Mesenchymal stem cell (in vitro differentiated cells and primary cell): ENCODE measurements at regions not wholly inside any gene's neighbourhood (a gene's known extent, or its start where the extent isn't known, plus 50 kb on each side); places are given as distances from the start of the nearest gene placed in this dataset.

Source experiments
- DNase-seq: peaks from one replicate; pipeline ENCODE4 v3.0.0-alpha.2; 2013
- H2AFZ ChIP-seq: one replicate; pipeline ENCODE4 v1.6.1; 2013; ENCODE audit warnings: low read depth, mild to moderate bottlenecking, control low read depth, inconsistent platforms, low read length, moderate library complexity
- H2AK5ac ChIP-seq: 2 replicates; pipeline ENCODE4 v1.6.1; 2013; ENCODE audit warnings: low read length, moderate library complexity, mild to moderate bottlenecking, inconsistent platforms; ENCODE audit not compliant: severe bottlenecking
- H2BK120ac ChIP-seq: one replicate; pipeline ENCODE4 v1.6.1; 2013; ENCODE audit warnings: low read depth, mild to moderate bottlenecking, inconsistent platforms, low read length, moderate library complexity
- H2BK12ac ChIP-seq, 2 experiments: one replicate each; pipeline ENCODE4 v1.6.1; 2013; ENCODE audit warnings: inconsistent platforms in 2 of 2, low read length in 2 of 2, mild to moderate bottlenecking in 2 of 2, moderate library complexity in 2 of 2, control low read depth in 1 of 2
- H2BK15ac ChIP-seq: one replicate; pipeline ENCODE4 v1.6.1; 2013; ENCODE audit warnings: mild to moderate bottlenecking, low read depth, inconsistent platforms; ENCODE audit not compliant: poor library complexity, severe bottlenecking
- H2BK5ac ChIP-seq: 2 replicates; pipeline ENCODE4 v1.6.1; 2013; ENCODE audit warnings: low read depth, mild to moderate bottlenecking, low read length, control low read depth, inconsistent platforms; ENCODE audit not compliant: poor library complexity, severe bottlenecking
- H3K14ac ChIP-seq, 2 experiments: one replicate each; pipeline ENCODE4 v1.6.1; 2013; ENCODE audit warnings: inconsistent platforms in 2 of 2, low read length in 2 of 2, control low read depth in 1 of 2, mild to moderate bottlenecking in 1 of 2, moderate library complexity in 1 of 2
- H3K18ac ChIP-seq, 2 experiments: one replicate each; pipeline ENCODE4 v1.6.1; 2013; ENCODE audit warnings: inconsistent platforms in 2 of 2, low read length in 2 of 2, control low read depth in 1 of 2, low read depth in 1 of 2, mild to moderate bottlenecking in 1 of 2
- H3K23ac ChIP-seq, 2 experiments: one replicate each; pipeline ENCODE4 v1.6.1; 2013; ENCODE audit warnings: inconsistent platforms in 2 of 2, low read length in 2 of 2, mild to moderate bottlenecking in 2 of 2, moderate library complexity in 2 of 2, control low read depth in 1 of 2
- H3K27ac ChIP-seq: 2 replicates; pipeline ENCODE4 v1.5.1; 2013; ENCODE audit warnings: mild to moderate bottlenecking, moderate library complexity, low read length, control low read depth, inconsistent platforms; ENCODE audit not compliant: poor library complexity, severe bottlenecking
- H3K27me3 ChIP-seq, 2 experiments: 2 replicates each; pipeline versions ENCODE4 v1.6.1 to v1.7.0; 2013; ENCODE audit warnings: low read length in 2 of 2, mild to moderate bottlenecking in 2 of 2, moderate library complexity in 2 of 2, control low read depth in 1 of 2, inconsistent platforms in 1 of 2; ENCODE audit not compliant: control insufficient read depth in 1 of 2, insufficient read depth in 1 of 2
- H3K36me3 ChIP-seq, 2 experiments: 2 replicates each; pipeline versions ENCODE4 v1.6.1 to v1.7.0; 2013; ENCODE audit warnings: low read length in 2 of 2, control low read depth in 1 of 2, inconsistent platforms in 1 of 2, low read depth in 1 of 2, mild to moderate bottlenecking in 1 of 2; ENCODE audit not compliant: insufficient read depth in 2 of 2, control insufficient read depth in 1 of 2
- H3K4ac ChIP-seq, 2 experiments: one replicate each; pipeline ENCODE4 v1.6.1; 2013; ENCODE audit warnings: inconsistent platforms in 2 of 2, low read length in 2 of 2, mild to moderate bottlenecking in 2 of 2, moderate library complexity in 2 of 2, control low read depth in 1 of 2, low read depth in 1 of 2
- H3K4me1 ChIP-seq: 2 replicates; pipeline ENCODE4 v1.6.1; 2013; ENCODE audit warnings: low read depth, low read length, control low read depth; ENCODE audit not compliant: control insufficient read depth, insufficient read depth
- H3K4me2 ChIP-seq: 2 replicates; pipeline ENCODE4 v1.6.1; 2013; ENCODE audit warnings: low read length, mild to moderate bottlenecking, inconsistent platforms; ENCODE audit not compliant: poor library complexity, severe bottlenecking
- H3K4me3 ChIP-seq, 2 experiments: 2 replicates each; pipeline versions ENCODE4 v1.5.1 to v1.7.0; 2013; ENCODE audit warnings: low read length in 2 of 2, mild to moderate bottlenecking in 2 of 2, control low read depth in 1 of 2, low read depth in 1 of 2; ENCODE audit not compliant: insufficient read depth in 1 of 2
- H3K79me1 ChIP-seq: replicated peaks from 2 replicates; pipeline ENCODE4 v1.6.1; 2013; ENCODE audit warnings: mild to moderate bottlenecking, control low read depth, low read length, inconsistent platforms; ENCODE audit not compliant: poor library complexity, severe bottlenecking
- H3K9ac ChIP-seq: 2 replicates; pipeline ENCODE4 v1.7.0; 2013; ENCODE audit warnings: mild to moderate bottlenecking, low read length, moderate library complexity
- H3K9me3 ChIP-seq: 2 replicates; pipeline ENCODE4 v1.7.0; 2013; ENCODE audit warnings: mild to moderate bottlenecking, low read length; ENCODE audit not compliant: control insufficient read depth
- H4K8ac ChIP-seq: one replicate; pipeline ENCODE4 v1.6.1; 2013; ENCODE audit warnings: inconsistent platforms, mild to moderate bottlenecking, low read length, moderate library complexity
- H4K91ac ChIP-seq: one replicate; pipeline ENCODE4 v1.6.1; 2013; ENCODE audit warnings: mild to moderate bottlenecking, low read length, inconsistent platforms
- WGBS: methylation state at CpG from one replicate; pipeline ENCODE4 v1.1.7; 2013; ENCODE audit warnings: mixed read lengths; 5-methylcytosine and 5-hydroxymethylcytosine counted together

- H3K18ac ChIP-seq: no peak overlapping the region
- no peaks in the 10 kb centered on the region for H3K79me1 ChIP-seq
- H3K4ac ChIP-seq: no peak overlapping the region
- no CpG with 5 or more reads among the region's 1 CpG for WGBS
- H3K27me3 ChIP-seq: no peaks in the 10 kb centered on the region
- no peak overlapping the region for H4K91ac ChIP-seq
- no peak for DNase-seq
- H2BK5ac ChIP-seq: no peak overlapping the region
- H3K9ac ChIP-seq: no peak overlapping the region
- H2AFZ ChIP-seq: no peak overlapping the region
- H2AK5ac ChIP-seq: no peak overlapping the region
- no peak overlapping the region for H3K27ac ChIP-seq
- H3K4me3 ChIP-seq: no peak overlapping the region
- H2BK12ac ChIP-seq: no peak overlapping the region
- no peak overlapping the region for H4K8ac ChIP-seq
- H3K36me3 ChIP-seq: no peaks in the 10 kb centered on the region
- H3K9me3 ChIP-seq: peaks cover 5% of the 10 kb centered on the region
- H3K14ac ChIP-seq: no peak overlapping the region
- no peak overlapping the region for H2BK120ac ChIP-seq
- no peak overlapping the region for H3K23ac ChIP-seq
- no peak overlapping the region for H3K4me2 ChIP-seq
- no peak overlapping the region for H2BK15ac ChIP-seq
- H3K4me1 ChIP-seq: peaks cover 4% of the 10 kb centered on the region
Observed at GRCh38 chr5:68915079-68915478, 178.7 kb upstream of the SLC30A5 start.

- Histone ChIP-seq H4K8ac (no peak overlapping the region), H3K27me3 (peaks cover 0 to 2% of the 10 kb centered on the region in 2 experiments), H3K4ac (no peak overlapping the region), H3K4me2 (no peak overlapping the region), H2AFZ (no peak overlapping the region), H2BK120ac (no peak overlapping the region), H3K23ac (no peak overlapping the region), H3K79me1 (no peaks in the 10 kb centered on the region), H3K4me1 (no peaks in the 10 kb centered on the region), H3K14ac (no peak overlapping the region), H3K36me3 (no peaks in the 10 kb centered on the region), H4K91ac (no peak overlapping the region), H3K9ac (no peak overlapping the region), H3K18ac (no peak overlapping the region), H3K4me3 (no peak overlapping the region), H2AK5ac (no peak overlapping the region), H2BK5ac (peak overlapping the region; percentile 38), H2BK15ac (no peak overlapping the region), H3K27ac (no peak overlapping the region), H3K9me3 (peaks cover 5% of the 10 kb centered on the region), H2BK12ac (no peak overlapping the region)
- DNase-seq: no peak
- 71% methylated on average over 4 of the region's 4 CpGs for WGBS
Observed at GRCh38 chr5:68918306-68918705, 175.5 kb upstream of the SLC30A5 start.

GRCh38 chr5:68919988-68920490 lies 173.8 kb upstream of the SLC30A5 start:
- Histone ChIP-seq H3K36me3 (no peaks in the 10 kb centered on the region), H3K27ac (no peak overlapping the region), H3K4ac (no peak overlapping the region), H3K9me3 (peaks cover 5% of the 10 kb centered on the region), H3K4me1 (peaks cover 1% of the 10 kb centered on the region), H3K4me3 (no peak overlapping the region), H2BK15ac (no peak overlapping the region), H4K91ac (no peak overlapping the region), H3K23ac (no peak overlapping the region), H4K8ac (no peak overlapping the region), H2AFZ (no peak overlapping the region), H3K4me2 (no peak overlapping the region), H3K79me1 (no peaks in the 10 kb centered on the region), H3K27me3 (peaks cover 0 to 5% of the 10 kb centered on the region in 2 experiments), H2BK12ac (no peak overlapping the region), H3K14ac (no peak overlapping the region), H2AK5ac (no peak overlapping the region), H2BK120ac (no peak overlapping the region), H3K9ac (no peak overlapping the region), H2BK5ac (no peak overlapping the region), H3K18ac (no peak overlapping the region)
- WGBS: 67% methylated on average over 3 of the region's 3 CpGs
- DNase-seq: no peak

- H2AFZ ChIP-seq: no peak overlapping the region
- no peak overlapping the region for H2BK15ac ChIP-seq
- H4K91ac ChIP-seq: no peak overlapping the region
- no peak overlapping the region for H2BK12ac ChIP-seq
- no peak overlapping the region for H3K4ac ChIP-seq
- peaks cover 5% of the 10 kb centered on the region for H3K9me3 ChIP-seq
- peaks cover 0 to 5% of the 10 kb centered on the region in 2 experiments for H3K27me3 ChIP-seq
- H3K23ac ChIP-seq: no peak overlapping the region
- H3K4me3 ChIP-seq: no peak overlapping the region
- no peak overlapping the region for H3K9ac ChIP-seq
- no peak overlapping the region for H3K14ac ChIP-seq
- WGBS: 95% methylated on average over 25 of the region's 28 CpGs
- H3K4me2 ChIP-seq: no peak overlapping the region
- no peak overlapping the region for H3K27ac ChIP-seq
- no peak for DNase-seq
- H3K18ac ChIP-seq: no peak overlapping the region
- H2BK120ac ChIP-seq: no peak overlapping the region
- no peak overlapping the region for H4K8ac ChIP-seq
- H3K4me1 ChIP-seq: peaks cover 1% of the 10 kb centered on the region
- H2AK5ac ChIP-seq: no peak overlapping the region
- no peak overlapping the region for H2BK5ac ChIP-seq
- H3K36me3 ChIP-seq: no peaks in the 10 kb centered on the region
- no peaks in the 10 kb centered on the region for H3K79me1 ChIP-seq
Observed at GRCh38 chr5:68920888-68921287, 172.9 kb upstream of the SLC30A5 start.
